Keratinocyte (primary cell): ENCODE measurements at regions not wholly inside any gene's neighbourhood (a gene's known extent, or its start where the extent isn't known, plus 50 kb on each side); places are given as distances from the start of the nearest gene placed in this dataset.

Experiments used
- DNase-seq: peaks from one replicate; pipeline ENCODE4 v3.0.0-alpha.2; 2011; ENCODE audit warnings: low read depth, missing footprints, low spot score
- FAIRE-seq: peaks from 2 replicates; lab custom pipeline; 2011; peaks lifted over from hg19 to GRCh38; lab: Jason Lieb, UNC
- H2AFZ ChIP-seq: 2 replicates; pipeline ENCODE4 v1.6.0; 2012; ENCODE audit warnings: low read length, control low read depth, inconsistent platforms; ENCODE audit not compliant: control insufficient read depth
- H3K27ac ChIP-seq: 2 replicates; pipeline ENCODE4 v1.5.1; 2011; ENCODE audit warnings: low read length; ENCODE audit not compliant: control insufficient read depth, insufficient read depth
- H3K27me3 ChIP-seq: 3 replicates; pipeline ENCODE4 v1.6.0; 2011; ENCODE audit warnings: low read length; ENCODE audit not compliant: control insufficient read depth, insufficient read depth; ENCODE audit errors: extremely low read depth
- H3K36me3 ChIP-seq, 2 experiments: 2 replicates in 1 of 2; 3 replicates in 1 of 2; pipeline ENCODE4 v1.5.1; 2011; ENCODE audit warnings: low read length in 2 of 2, mild to moderate bottlenecking in 1 of 2; ENCODE audit not compliant: control insufficient read depth in 2 of 2, insufficient read depth in 2 of 2; ENCODE audit errors: extremely low read depth in 1 of 2
- H3K4me1 ChIP-seq: 3 replicates; pipeline ENCODE4 v1.5.1; 2011; ENCODE audit warnings: low read length; ENCODE audit not compliant: control insufficient read depth, insufficient read depth; ENCODE audit errors: extremely low read depth
- H3K4me2 ChIP-seq: 3 replicates; pipeline ENCODE4 v1.6.0; 2011; ENCODE audit warnings: low read depth, low read length; ENCODE audit not compliant: control insufficient read depth, insufficient read depth; ENCODE audit errors: extremely low read depth
- H3K4me3 ChIP-seq, 3 experiments: fragments of 200-600 bp in 1 of 3; sonication (generic) in 1 of 3; 2 replicates in 2 of 3; 3 replicates in 1 of 3; pipeline ENCODE4 v1.5.1; 2011 to 2016; ENCODE audit warnings: low read length in 3 of 3, mild to moderate bottlenecking in 3 of 3, control low read depth in 2 of 3, inconsistent platforms in 1 of 3, low read depth in 1 of 3, mixed read lengths in 1 of 3, mixed run types in 1 of 3, moderate library complexity in 1 of 3; ENCODE audit not compliant: control insufficient read depth in 2 of 3, insufficient read depth in 2 of 3; ENCODE audit errors: extremely low read depth in 1 of 3
- H3K79me2 ChIP-seq: 2 replicates; pipeline ENCODE4 v1.6.0; 2012; ENCODE audit warnings: low read length; ENCODE audit not compliant: control insufficient read depth, insufficient read depth
- H3K9ac ChIP-seq: 3 replicates; pipeline ENCODE4 v1.6.0; 2011; ENCODE audit warnings: low read length; ENCODE audit not compliant: control insufficient read depth, insufficient read depth; ENCODE audit errors: extremely low read depth
- H3K9me1 ChIP-seq: 3 replicates; pipeline ENCODE4 v1.6.0; 2011; ENCODE audit warnings: low read length; ENCODE audit not compliant: control insufficient read depth, insufficient read depth; ENCODE audit errors: extremely low read depth
- H3K9me3 ChIP-seq: 2 replicates; pipeline ENCODE4 v1.5.1; 2012; ENCODE audit warnings: low read depth, low read length; ENCODE audit not compliant: control insufficient read depth
- H4K20me1 ChIP-seq: 3 replicates; pipeline ENCODE4 v1.6.0; 2011; ENCODE audit warnings: low read length; ENCODE audit not compliant: control insufficient read depth, insufficient read depth; ENCODE audit errors: extremely low read depth
- EZH2 ChIP-seq: IDR thresholded peaks from one replicate; pipeline ENCODE4 v1.6.1; 2012; ENCODE audit warnings: inconsistent platforms, mild to moderate bottlenecking, low read length, moderate library complexity
- dilution Hi-C: fragments of 300-500 bp; cut with MboI; formaldehyde crosslinking; loops from one replicate; pipeline ENCODE4 v1.7.0; 2020; ENCODE audit warnings: low sequenced_read_pairs; ENCODE audit not compliant: extremely low pct_ligation_motif_present
- TF ChIP-seq, protein P1 (sequence below), 3 experiments: IDR thresholded peaks in 1 of 3; conservative IDR thresholded peaks in 1 of 3; optimal IDR thresholded peaks in 1 of 3; 2 replicates in 2 of 3; 3 replicates in 1 of 3; pipeline versions ENCODE3 to v1.5.1; 2011; ENCODE audit warnings: low read length in 3 of 3, mild to moderate bottlenecking in 3 of 3, moderate library complexity in 2 of 3, control low read depth in 1 of 3, inconsistent platforms in 1 of 3; ENCODE audit not compliant: insufficient read depth in 2 of 3; ENCODE audit errors: extremely low read depth in 1 of 3

DNA sequence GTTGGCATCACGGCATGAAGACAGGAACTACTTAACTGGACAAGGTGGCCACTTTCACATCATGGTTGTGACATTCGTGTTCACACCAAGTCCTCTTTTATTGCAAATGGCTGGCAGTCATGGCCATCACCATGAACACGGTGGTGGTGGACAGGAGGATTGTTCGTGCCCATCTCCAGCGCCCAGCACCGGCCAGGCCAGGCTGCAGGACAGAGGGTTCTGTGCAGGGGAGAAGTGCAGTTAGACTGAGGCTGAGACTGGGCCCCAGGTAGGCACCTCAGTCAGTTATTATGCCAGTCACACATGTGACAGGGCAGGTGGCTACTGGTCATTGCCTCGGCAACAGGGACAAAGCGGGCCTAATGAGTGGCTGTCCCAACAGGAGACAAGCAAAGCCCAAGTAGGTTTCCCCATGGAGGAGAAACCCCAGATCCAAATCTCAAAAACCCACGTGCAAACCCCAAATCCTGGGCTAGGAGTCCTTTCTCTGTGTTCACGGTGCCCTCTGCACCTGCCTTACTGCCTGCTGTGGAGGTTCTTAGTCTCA, 468.1 kb upstream of the MYT1L start:
- no peaks in the 10 kb centered on the region for H3K9me1 ChIP-seq
- no peak overlapping the region for H2AFZ ChIP-seq
- no peaks in the 10 kb centered on the region for H3K4me1 ChIP-seq
- H3K9ac ChIP-seq = no peak overlapping the region
- TF ChIP-seq, protein P1, sequence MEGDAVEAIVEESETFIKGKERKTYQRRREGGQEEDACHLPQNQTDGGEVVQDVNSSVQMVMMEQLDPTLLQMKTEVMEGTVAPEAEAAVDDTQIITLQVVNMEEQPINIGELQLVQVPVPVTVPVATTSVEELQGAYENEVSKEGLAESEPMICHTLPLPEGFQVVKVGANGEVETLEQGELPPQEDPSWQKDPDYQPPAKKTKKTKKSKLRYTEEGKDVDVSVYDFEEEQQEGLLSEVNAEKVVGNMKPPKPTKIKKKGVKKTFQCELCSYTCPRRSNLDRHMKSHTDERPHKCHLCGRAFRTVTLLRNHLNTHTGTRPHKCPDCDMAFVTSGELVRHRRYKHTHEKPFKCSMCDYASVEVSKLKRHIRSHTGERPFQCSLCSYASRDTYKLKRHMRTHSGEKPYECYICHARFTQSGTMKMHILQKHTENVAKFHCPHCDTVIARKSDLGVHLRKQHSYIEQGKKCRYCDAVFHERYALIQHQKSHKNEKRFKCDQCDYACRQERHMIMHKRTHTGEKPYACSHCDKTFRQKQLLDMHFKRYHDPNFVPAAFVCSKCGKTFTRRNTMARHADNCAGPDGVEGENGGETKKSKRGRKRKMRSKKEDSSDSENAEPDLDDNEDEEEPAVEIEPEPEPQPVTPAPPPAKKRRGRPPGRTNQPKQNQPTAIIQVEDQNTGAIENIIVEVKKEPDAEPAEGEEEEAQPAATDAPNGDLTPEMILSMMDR (optimal IDR thresholded peaks at IDR 0.05 in 1 of 3, IDR thresholded peaks at IDR 0.05 in 1 of 3, conservative IDR thresholded peaks at IDR 0.05 in 1 of 3; ENCODE audit: extremely low read depth in 1 of 3, insufficient read depth in 2 of 3, low read length in 3 of 3) = no peak
- TF ChIP-seq EZH2 = no peak
- no peak for DNase-seq
- no peaks in the 10 kb centered on the region for H4K20me1 ChIP-seq
- H3K4me3 ChIP-seq = no peak overlapping the region
- H3K27me3 ChIP-seq = no peaks in the 10 kb centered on the region
- no peak overlapping the region for H3K4me2 ChIP-seq
- dilution Hi-C loops = no loop called here
- no peaks in the 10 kb centered on the region for H3K36me3 ChIP-seq
- H3K79me2 ChIP-seq = no peaks in the 10 kb centered on the region
- no peaks in the 10 kb centered on the region for H3K9me3 ChIP-seq
- no peak for FAIRE-seq
- no peak overlapping the region for H3K27ac ChIP-seq

DNA sequence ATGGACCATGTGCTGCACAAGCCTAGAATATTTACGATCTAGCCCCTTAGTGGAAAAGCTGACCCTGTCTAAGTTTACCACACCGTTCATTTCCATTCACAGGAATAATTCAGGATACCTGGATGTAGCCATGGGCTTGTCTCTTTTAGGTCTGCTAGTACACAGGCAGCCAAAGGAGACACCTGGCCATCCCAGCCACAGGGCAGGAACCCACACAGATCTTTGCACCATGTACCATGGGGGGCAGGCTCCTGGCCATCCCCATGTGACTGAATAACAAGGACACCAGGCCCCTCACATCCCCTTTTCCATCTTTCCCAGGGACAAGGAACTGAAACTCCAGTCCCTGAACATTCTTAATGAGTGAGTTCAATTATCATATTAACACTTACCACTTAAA, 467.3 kb upstream of the MYT1L start:
- Histone ChIP-seq H3K27me3 (no peaks in the 10 kb centered on the region), H3K4me2 (no peak overlapping the region), H2AFZ (no peak overlapping the region), H3K4me3 (no peak overlapping the region), H3K79me2 (no peaks in the 10 kb centered on the region), H3K27ac (no peak overlapping the region), H3K9ac (no peak overlapping the region), H3K9me1 (no peaks in the 10 kb centered on the region), H3K9me3 (no peaks in the 10 kb centered on the region), H3K4me1 (no peaks in the 10 kb centered on the region), H3K36me3 (no peaks in the 10 kb centered on the region), H4K20me1 (no peaks in the 10 kb centered on the region)
- DNase-seq (no peak), FAIRE-seq (no peak)
- no peak for TF ChIP-seq EZH2
- TF ChIP-seq, protein P1 (optimal IDR thresholded peaks at IDR 0.05 in 1 of 3, IDR thresholded peaks at IDR 0.05 in 1 of 3, conservative IDR thresholded peaks at IDR 0.05 in 1 of 3; ENCODE audit: extremely low read depth in 1 of 3, insufficient read depth in 2 of 3, low read length in 3 of 3) = no peak
- dilution Hi-C loops = no loop called here
